ENCODE measurements at regions not wholly inside any gene's neighbourhood (a gene's known extent, or its start where the extent isn't known, plus 50 kb on each side); places are given as distances from the start of the nearest gene placed in this dataset.

DNA sequence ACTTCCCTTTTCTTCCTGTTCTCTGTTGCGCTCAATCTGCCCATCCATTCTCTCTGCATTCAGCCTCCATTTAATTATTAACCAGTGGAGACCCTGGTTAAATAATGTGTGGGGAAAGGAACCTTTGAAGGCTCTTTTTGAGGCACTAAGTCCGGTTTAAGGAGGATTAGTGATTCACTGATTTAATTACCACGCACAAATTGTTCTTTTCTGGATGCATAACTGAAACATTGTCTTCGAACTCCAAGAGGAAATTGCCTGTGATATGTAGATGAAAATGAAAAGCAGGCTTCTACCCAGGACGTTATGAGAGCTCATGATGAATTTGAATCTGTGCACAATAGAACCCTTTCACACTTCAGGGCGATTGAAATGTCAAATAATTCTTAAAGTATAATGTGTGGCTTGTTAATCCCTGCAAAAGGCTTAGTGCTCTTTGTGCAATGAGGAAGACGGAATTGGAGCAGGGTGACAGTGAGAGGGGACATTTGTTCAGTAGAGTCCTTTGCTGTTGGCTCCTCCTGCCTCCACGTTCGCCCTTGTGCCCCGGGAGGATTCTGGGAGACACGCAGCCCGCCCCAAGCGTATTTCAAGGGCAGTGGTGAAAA lies 51.1 kb upstream of the ZNF236 start:
- no peaks in the 10 kb centered on the region for H3K4me1 Mint-ChIP-seq (ENCODE audit: low read depth)
- H3K36me3 Mint-ChIP-seq (ENCODE audit: low read depth): no peaks in the 10 kb centered on the region
- peaks cover 8% of the 10 kb centered on the region for H3K9me3 Mint-ChIP-seq (ENCODE audit: low read depth)
- DNase-seq (ENCODE audit: low spot score): no peak
- H3K27me3 Mint-ChIP-seq (ENCODE audit: low read depth): peaks cover 13% of the 10 kb centered on the region
- TF ChIP-seq, protein P1, sequence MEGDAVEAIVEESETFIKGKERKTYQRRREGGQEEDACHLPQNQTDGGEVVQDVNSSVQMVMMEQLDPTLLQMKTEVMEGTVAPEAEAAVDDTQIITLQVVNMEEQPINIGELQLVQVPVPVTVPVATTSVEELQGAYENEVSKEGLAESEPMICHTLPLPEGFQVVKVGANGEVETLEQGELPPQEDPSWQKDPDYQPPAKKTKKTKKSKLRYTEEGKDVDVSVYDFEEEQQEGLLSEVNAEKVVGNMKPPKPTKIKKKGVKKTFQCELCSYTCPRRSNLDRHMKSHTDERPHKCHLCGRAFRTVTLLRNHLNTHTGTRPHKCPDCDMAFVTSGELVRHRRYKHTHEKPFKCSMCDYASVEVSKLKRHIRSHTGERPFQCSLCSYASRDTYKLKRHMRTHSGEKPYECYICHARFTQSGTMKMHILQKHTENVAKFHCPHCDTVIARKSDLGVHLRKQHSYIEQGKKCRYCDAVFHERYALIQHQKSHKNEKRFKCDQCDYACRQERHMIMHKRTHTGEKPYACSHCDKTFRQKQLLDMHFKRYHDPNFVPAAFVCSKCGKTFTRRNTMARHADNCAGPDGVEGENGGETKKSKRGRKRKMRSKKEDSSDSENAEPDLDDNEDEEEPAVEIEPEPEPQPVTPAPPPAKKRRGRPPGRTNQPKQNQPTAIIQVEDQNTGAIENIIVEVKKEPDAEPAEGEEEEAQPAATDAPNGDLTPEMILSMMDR (IDR thresholded peaks at IDR 0.05): no peak
- no peak overlapping the region for H3K27ac Mint-ChIP-seq (ENCODE audit: unreplicated experiment)
- no peak overlapping the region for H3K4me3 Mint-ChIP-seq (ENCODE audit: unreplicated experiment)

DNA sequence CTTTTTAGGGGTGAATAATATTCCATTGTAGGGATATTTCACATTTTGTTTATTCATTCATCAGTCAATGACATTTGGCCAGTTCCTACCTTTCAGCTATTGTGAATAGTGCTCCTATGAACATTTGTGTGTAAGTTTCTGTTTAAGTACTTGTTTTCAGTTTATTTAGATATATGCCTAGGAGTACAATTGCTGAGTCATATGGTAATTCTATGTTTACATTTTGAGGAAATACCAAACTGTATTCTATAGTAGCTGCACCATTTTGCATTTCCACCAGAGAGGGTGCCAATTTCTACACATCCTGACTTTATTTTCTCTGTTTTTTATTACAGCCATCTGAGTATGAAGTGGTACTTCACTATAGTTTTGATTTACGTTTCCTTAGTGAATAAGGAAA lies 54.4 kb upstream of the ZNF236 start:
- no peaks in the 10 kb centered on the region for H3K36me3 Mint-ChIP-seq (ENCODE audit: low read depth)
- H3K27me3 Mint-ChIP-seq (ENCODE audit: low read depth): peaks cover 11% of the 10 kb centered on the region
- DNase-seq (ENCODE audit: low spot score): no peak
- TF ChIP-seq, protein P1 (IDR thresholded peaks at IDR 0.05): no peak
- no peak overlapping the region for H3K4me3 Mint-ChIP-seq (ENCODE audit: unreplicated experiment)
- peaks cover 3% of the 10 kb centered on the region for H3K4me1 Mint-ChIP-seq (ENCODE audit: low read depth)
- H3K27ac Mint-ChIP-seq (ENCODE audit: unreplicated experiment): no peak overlapping the region
- H3K9me3 Mint-ChIP-seq (ENCODE audit: low read depth): peaks cover 8% of the 10 kb centered on the region

DNA sequence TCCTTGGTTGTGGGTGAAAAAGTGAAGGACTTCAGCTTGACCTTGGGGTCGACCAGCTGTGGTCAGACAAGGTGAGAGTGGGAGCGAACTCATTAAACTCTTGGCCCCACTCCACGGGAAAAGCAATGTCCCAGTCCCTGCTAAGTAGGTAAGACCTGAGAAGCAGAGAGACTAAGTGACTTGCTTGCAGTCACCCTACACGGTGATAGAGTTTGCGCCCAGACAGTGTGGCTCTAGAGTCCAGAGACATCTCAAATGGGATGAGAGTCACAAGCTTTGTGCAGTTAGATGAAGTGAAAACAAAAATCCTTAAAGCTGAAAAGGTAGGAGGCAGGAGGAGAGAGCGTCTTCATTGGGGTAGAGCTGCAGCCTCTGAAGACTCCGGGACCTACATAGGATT lies 55.9 kb upstream of the ZNF236 start:
- Mint-ChIP-seq H3K4me1 (ENCODE audit: low read depth) (peaks cover 3% of the 10 kb centered on the region), H3K36me3 (ENCODE audit: low read depth) (no peaks in the 10 kb centered on the region), H3K4me3 (ENCODE audit: unreplicated experiment) (no peak overlapping the region), H3K27ac (ENCODE audit: unreplicated experiment) (no peak overlapping the region), H3K27me3 (ENCODE audit: low read depth) (peaks cover 12% of the 10 kb centered on the region), H3K9me3 (ENCODE audit: low read depth) (peaks cover 8% of the 10 kb centered on the region)
- DNase-seq (ENCODE audit: low spot score): no peak
- TF ChIP-seq, protein P1 (IDR thresholded peaks at IDR 0.05): no peak

DNA sequence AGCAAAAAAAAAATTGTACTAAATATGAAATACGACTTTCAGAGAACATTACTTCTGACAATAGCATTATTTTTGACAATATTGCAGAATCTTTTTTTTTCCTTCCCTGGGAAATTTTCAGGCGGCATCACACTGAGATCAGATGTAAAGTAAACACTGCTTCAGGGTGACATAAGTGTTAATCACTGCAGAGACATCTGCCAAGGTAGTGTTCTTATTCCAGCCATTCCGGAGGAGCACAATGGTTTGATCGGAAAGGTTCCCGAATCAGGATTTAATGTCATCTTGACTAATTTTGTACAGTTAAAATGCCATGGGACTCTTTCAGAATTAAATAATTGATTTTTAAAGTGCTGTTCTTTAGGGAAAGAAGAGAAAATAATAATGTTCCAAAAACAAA lies 56.7 kb upstream of the ZNF236 start:
- Mint-ChIP-seq H3K9me3 (ENCODE audit: low read depth) (peaks cover 8% of the 10 kb centered on the region), H3K27me3 (ENCODE audit: low read depth) (peaks cover 12% of the 10 kb centered on the region), H3K36me3 (ENCODE audit: low read depth) (no peaks in the 10 kb centered on the region), H3K27ac (ENCODE audit: unreplicated experiment) (no peak overlapping the region), H3K4me1 (ENCODE audit: low read depth) (peaks cover 3% of the 10 kb centered on the region), H3K4me3 (ENCODE audit: unreplicated experiment) (no peak overlapping the region)
- TF ChIP-seq, protein P1 (IDR thresholded peaks at IDR 0.05): no peak
- no peak for DNase-seq (ENCODE audit: low spot score)

DNA sequence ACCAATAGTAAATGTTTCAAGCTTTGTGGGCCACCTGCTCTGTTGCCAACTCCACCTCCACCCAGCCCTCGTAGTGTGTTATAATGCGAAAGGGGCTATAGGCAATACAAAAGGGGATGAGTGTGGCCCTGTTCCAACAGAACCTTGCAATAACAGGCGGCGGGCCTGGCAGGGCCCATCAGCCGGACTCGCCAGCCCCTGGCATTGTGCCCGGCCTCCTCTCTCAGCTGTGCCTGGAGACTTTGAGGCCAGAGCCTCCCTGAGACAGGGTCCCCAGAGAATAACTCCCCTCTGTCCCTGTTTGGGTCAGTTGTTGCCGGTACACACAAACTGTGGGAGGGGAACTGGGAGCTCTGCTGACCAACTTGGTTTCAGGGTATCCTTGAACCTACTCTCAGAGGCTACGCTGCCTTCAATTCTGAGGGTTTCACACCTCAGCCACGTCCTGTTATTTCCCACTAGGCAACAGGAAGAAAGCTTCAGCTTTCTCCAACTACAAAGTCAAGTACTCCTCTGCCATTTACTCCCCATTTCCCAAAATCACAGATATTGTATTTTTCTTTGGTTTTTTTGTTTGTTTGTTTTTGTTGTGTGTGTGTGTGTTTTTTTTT lies 58.0 kb upstream of the ZNF236 start:
- H3K27me3 Mint-ChIP-seq (ENCODE audit: low read depth): peaks cover 10% of the 10 kb centered on the region
- no peaks in the 10 kb centered on the region for H3K36me3 Mint-ChIP-seq (ENCODE audit: low read depth)
- H3K27ac Mint-ChIP-seq (ENCODE audit: unreplicated experiment): no peak overlapping the region
- peaks cover 8% of the 10 kb centered on the region for H3K9me3 Mint-ChIP-seq (ENCODE audit: low read depth)
- no peak for DNase-seq (ENCODE audit: low spot score)
- H3K4me1 Mint-ChIP-seq (ENCODE audit: low read depth): peaks cover 3% of the 10 kb centered on the region
- no peak overlapping the region for H3K4me3 Mint-ChIP-seq (ENCODE audit: unreplicated experiment)
- TF ChIP-seq, protein P1 (IDR thresholded peaks at IDR 0.05): no peak
